ENCODE measurements at regions not wholly inside any gene's neighbourhood (a gene's known extent, or its start where the extent isn't known, plus 50 kb on each side); places are given as distances from the start of the nearest gene placed in this dataset.

DNA sequence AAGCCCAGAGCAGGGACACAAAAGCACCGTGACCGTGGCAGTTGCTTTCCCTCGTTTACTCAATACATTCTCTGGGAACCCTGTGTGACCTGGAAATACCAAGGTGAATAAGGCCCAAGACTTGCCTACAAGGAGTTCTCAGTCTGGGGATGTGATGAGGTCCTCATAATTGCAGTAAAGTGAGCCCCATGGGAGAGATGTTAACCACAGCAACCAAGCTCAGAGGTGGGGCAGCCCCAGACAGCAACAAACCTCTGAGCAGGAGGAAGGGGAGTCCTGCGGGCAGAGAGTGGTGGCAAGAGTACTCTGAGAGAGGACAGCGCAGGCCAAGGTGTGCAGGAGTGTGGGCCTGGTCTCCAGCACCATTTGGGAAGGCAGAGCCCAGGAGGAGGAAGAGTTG, 91.6 kb downstream of the TTC32 start:
- TF ChIP-seq, protein P1, sequence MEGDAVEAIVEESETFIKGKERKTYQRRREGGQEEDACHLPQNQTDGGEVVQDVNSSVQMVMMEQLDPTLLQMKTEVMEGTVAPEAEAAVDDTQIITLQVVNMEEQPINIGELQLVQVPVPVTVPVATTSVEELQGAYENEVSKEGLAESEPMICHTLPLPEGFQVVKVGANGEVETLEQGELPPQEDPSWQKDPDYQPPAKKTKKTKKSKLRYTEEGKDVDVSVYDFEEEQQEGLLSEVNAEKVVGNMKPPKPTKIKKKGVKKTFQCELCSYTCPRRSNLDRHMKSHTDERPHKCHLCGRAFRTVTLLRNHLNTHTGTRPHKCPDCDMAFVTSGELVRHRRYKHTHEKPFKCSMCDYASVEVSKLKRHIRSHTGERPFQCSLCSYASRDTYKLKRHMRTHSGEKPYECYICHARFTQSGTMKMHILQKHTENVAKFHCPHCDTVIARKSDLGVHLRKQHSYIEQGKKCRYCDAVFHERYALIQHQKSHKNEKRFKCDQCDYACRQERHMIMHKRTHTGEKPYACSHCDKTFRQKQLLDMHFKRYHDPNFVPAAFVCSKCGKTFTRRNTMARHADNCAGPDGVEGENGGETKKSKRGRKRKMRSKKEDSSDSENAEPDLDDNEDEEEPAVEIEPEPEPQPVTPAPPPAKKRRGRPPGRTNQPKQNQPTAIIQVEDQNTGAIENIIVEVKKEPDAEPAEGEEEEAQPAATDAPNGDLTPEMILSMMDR (IDR thresholded peaks at IDR 0.05) = no peak
- TF ChIP-seq POLR2A (IDR thresholded peaks at IDR 0.05) = no peak

All from adrenal gland (tissue), 5 donors.